ENCODE measurements at regions not wholly inside any gene's neighbourhood (a gene's known extent, or its start where the extent isn't known, plus 50 kb on each side); places are given as distances from the start of the nearest gene placed in this dataset.

- FAIRE-seq (no peak), DNase-seq (ENCODE audit: insufficient read length, low spot score) (no peak)
- TF ChIP-seq CTCF (IDR thresholded peaks at IDR 0.05; ENCODE audit: insufficient read depth, missing control alignments), result no peak
Observed at GRCh38 chr3:65177960-65178376, 490.2 kb upstream of the ADAMTS9 start.

GRCh38 chr3:65174713-65175112, 486.9 kb upstream of the ADAMTS9 start:
- DNase-seq (ENCODE audit: insufficient read length, low spot score) (no peak), FAIRE-seq (no peak)
- TF ChIP-seq CTCF (IDR thresholded peaks at IDR 0.05; ENCODE audit: insufficient read depth, missing control alignments), result no peak

- FAIRE-seq (no peak), DNase-seq (ENCODE audit: insufficient read length, low spot score) (no peak)
- no peak for TF ChIP-seq CTCF (IDR thresholded peaks at IDR 0.05; ENCODE audit: insufficient read depth, missing control alignments)
Observed at GRCh38 chr3:65173841-65174240, 486.0 kb upstream of the ADAMTS9 start.

GRCh38 chr3:65172209-65172608, 484.4 kb upstream of the ADAMTS9 start:
- DNase-seq (ENCODE audit: insufficient read length, low spot score), result no peak
- no peak for FAIRE-seq
- no peak for TF ChIP-seq CTCF (IDR thresholded peaks at IDR 0.05; ENCODE audit: insufficient read depth, missing control alignments)

- TF ChIP-seq CTCF (IDR thresholded peaks at IDR 0.05; ENCODE audit: insufficient read depth, missing control alignments), result peak; percentile 51
- DNase-seq (ENCODE audit: insufficient read length, low spot score) (no peak), FAIRE-seq (no peak)
Observed at GRCh38 chr3:65170390-65171042, 482.7 kb upstream of the ADAMTS9 start.

- TF ChIP-seq CTCF (IDR thresholded peaks at IDR 0.05; ENCODE audit: insufficient read depth, missing control alignments), result no peak
- no peak for FAIRE-seq
Observed at GRCh38 chr3:65169961-65170360, 482.2 kb upstream of the ADAMTS9 start.

GRCh38 chr3:65168547-65168946, 480.7 kb upstream of the ADAMTS9 start:
- DNase-seq (ENCODE audit: insufficient read length, low spot score), result no peak
- no peak for FAIRE-seq
- no peak for TF ChIP-seq CTCF (IDR thresholded peaks at IDR 0.05; ENCODE audit: insufficient read depth, missing control alignments)

More at GRCh38 chr3:65169961-65170360, 482.2 kb upstream of the ADAMTS9 start:
- DNase-seq (ENCODE audit: insufficient read length, low spot score), result no peak

Measured in D721Med (cell line).